ENCODE measurements at regions not wholly inside any gene's neighbourhood (a gene's known extent, or its start where the extent isn't known, plus 50 kb on each side); places are given as distances from the start of the nearest gene placed in this dataset.
A peak's percentile ranks its signal among the peaks of the same experiment; 100 is the strongest.
"Not testable (repeated sequence)": the region's sequence is repeated elsewhere in the genome, so short reads cannot be mapped to it uniquely, and the experiment has no call there.

DNA sequence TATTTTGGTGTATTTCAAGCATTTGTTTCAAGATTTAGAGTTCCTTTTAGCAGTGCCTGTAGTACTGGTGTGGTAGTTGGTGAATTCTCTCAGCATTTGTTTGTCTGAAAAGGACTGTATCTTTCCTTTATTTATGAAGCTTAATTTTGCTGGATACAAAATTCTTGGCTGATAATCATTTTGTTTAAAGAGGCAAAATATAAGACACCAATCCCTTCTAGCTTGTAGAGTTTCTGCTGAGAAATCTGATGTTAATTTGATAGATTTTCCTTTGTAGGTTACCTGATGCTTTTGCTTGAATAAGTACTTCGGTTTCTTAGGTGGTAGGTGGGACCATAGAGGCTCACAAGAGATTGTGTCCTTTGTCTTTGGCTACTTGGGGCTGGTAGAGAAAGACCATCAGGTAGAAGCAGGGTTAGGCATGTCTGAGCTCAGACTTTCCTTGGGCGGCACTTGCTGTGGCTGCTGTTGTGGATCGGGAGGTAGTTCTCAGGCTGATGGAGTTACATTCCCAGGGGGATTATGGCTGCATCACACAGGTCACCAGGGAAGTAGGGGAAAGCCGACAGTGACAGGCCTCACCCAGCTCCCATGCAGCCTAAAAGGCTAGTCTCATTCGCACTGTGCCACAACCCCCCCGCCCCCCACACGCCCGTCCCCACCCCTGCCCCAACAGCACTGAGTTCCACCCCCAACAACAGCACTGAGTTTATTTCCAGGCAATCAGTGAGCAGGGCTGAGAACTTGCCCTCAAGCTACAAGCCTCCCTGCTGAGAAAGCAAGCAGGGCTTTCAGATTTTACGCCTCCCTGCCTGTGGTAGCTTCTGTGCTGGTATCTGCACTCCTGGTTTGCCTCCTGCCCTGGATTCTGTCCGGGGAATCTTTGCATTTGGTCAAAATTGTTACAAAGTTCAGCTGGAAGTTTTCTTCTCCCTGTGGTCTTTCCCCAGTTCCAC lies 127.1 kb upstream of the GLRA1 start:
- no peak for ATAC-seq
- no peak for DNase-seq
- intact Hi-C loops (cut with DNase I, micrococcal nuclease): no loop called here
- no peaks in the 10 kb centered on the region for H3K9me3 ChIP-seq
- TF ChIP-seq, protein P1, sequence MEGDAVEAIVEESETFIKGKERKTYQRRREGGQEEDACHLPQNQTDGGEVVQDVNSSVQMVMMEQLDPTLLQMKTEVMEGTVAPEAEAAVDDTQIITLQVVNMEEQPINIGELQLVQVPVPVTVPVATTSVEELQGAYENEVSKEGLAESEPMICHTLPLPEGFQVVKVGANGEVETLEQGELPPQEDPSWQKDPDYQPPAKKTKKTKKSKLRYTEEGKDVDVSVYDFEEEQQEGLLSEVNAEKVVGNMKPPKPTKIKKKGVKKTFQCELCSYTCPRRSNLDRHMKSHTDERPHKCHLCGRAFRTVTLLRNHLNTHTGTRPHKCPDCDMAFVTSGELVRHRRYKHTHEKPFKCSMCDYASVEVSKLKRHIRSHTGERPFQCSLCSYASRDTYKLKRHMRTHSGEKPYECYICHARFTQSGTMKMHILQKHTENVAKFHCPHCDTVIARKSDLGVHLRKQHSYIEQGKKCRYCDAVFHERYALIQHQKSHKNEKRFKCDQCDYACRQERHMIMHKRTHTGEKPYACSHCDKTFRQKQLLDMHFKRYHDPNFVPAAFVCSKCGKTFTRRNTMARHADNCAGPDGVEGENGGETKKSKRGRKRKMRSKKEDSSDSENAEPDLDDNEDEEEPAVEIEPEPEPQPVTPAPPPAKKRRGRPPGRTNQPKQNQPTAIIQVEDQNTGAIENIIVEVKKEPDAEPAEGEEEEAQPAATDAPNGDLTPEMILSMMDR (IDR thresholded peaks at IDR 0.05): no peak
- no peaks in the 10 kb centered on the region for H3K36me3 ChIP-seq (ENCODE audit: low read depth)
- H3K4me1 ChIP-seq (ENCODE audit: low read depth): no peaks in the 10 kb centered on the region
- H3K4me3 ChIP-seq: no peak overlapping the region

DNA sequence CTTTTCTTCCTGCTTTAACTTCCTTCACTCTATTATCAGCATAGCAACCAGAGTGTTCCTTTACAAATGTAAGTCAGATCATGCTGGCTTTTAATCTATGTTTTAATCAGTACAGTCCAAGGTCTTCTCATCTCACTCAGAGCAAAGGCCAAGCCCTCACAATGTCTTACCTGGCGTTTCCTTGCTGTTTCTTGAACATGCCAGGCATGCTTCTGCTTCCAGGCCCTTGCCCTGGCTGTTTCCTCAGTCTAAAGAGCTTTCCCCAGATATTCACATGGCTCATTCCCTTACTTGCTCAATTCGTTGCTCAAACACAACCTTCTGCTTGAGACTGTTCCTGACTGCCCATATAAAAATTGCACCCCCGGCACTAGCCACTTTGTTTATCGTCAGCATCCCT lies 121.7 kb upstream of the GLRA1 start:
- Histone ChIP-seq H3K9me3 (no peaks in the 10 kb centered on the region), H3K4me1 (ENCODE audit: low read depth) (no peaks in the 10 kb centered on the region), H3K4me3 (no peak overlapping the region), H3K36me3 (ENCODE audit: low read depth) (no peaks in the 10 kb centered on the region)
- DNase-seq (no peak), ATAC-seq (no peak)
- TF ChIP-seq, protein P1 (IDR thresholded peaks at IDR 0.05): no peak
- intact Hi-C loops (cut with DNase I, micrococcal nuclease): no loop called here

DNA sequence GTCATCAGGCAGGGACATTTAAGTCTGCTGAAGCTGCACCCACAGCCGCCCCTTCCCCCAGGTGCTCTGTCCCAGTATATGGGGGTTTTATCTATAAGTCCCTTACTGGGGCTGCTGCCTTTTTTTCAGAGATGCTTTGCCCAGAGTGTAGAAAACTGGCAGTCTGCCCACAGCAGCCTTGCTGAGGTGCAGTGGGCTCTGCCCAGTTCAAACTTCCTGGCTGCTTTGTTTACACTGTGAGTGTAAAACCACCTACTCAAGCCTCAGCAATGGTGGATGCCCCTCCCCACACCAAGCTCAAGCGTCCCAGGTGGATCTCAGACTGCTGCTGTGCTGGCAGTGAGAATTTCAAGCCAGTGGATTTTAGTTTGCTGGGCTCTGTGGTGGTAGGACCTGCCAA lies 114.2 kb upstream of the GLRA1 start:
- H3K9me3 ChIP-seq; intact Hi-C loops (cut with DNase I, micrococcal nuclease); ATAC-seq; H3K4me3 ChIP-seq; DNase-seq; H3K36me3 ChIP-seq (ENCODE audit: low read depth); H3K4me1 ChIP-seq (ENCODE audit: low read depth): not testable (repeated sequence)

- DNase-seq: peak in 1 of 3 donors; percentile 55
- intact Hi-C loops (cut with DNase I, micrococcal nuclease); H3K4me1 ChIP-seq (ENCODE audit: low read depth); H3K36me3 ChIP-seq (ENCODE audit: low read depth); H3K4me3 ChIP-seq; ATAC-seq; H3K9me3 ChIP-seq: not testable (repeated sequence)
These were observed 101.8 kb upstream of the GLRA1 start for GRCh38 chr5:152026328-152027024.

DNA sequence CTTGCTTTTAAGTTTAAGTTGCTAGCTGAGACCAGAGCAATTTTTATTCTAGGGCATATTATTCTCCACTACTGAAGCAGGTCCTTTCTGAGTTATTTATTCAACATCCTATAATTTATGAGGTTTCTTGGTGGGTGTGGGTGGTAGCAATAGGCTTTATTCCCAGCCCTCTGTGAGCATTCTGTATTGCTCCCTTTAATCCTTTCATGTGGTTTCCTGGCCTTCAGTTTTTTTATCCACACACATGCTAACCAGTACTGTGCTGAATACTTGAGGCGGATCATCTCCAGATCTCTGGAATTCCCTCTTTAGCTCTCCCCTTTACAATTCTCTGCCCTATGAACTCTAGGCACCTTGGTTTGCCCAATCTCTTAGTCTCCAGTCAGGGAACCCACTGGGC lies 91.8 kb upstream of the GLRA1 start:
- ATAC-seq: no peak
- TF ChIP-seq, protein P1 (IDR thresholded peaks at IDR 0.05): no peak

DNA sequence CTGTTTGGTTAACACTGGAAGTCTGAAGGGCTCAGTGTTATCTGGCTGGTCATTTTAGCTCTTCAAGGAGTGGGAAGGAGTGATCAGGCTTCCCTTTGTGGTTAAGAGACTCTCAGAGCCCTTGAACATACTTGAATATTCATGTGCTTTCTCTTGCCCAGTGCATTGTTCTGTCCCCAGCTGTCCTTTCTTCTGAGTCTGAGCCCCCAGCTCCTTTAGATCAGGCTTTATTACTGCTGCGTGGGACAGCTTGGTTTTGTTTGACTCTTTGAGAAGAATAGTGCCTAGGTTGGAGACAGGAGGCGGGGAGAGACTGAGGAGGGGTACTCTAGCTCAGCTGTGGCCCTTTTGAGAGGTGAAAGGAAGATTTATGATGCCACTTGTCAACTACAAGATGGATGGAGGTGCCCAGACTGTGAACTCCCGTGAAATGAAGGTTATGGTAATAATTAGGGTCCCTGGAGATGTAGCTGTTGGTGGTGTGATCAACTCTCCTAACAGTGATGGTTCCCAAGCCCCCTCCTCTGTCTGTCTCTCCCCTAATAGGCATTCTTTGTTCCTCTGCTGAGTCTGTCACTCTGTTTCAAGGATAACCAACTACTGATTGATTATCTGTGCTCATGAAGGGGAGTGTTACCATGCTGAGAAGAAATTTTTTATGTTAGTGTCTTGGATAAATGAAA lies 83.1 kb upstream of the GLRA1 start:
- DNase-seq (no peak), ATAC-seq (no peak)
- TF ChIP-seq, protein P1 (IDR thresholded peaks at IDR 0.05): no peak
- H3K4me3 ChIP-seq: no peak overlapping the region
- intact Hi-C loops (cut with DNase I, micrococcal nuclease): no loop called here
- no peaks in the 10 kb centered on the region for H3K36me3 ChIP-seq (ENCODE audit: low read depth)
- H3K9me3 ChIP-seq: no peaks in the 10 kb centered on the region
- H3K4me1 ChIP-seq (ENCODE audit: low read depth): no peaks in the 10 kb centered on the region

More for the DNA sequence above, 91.8 kb upstream of the GLRA1 start:
- Histone ChIP-seq H3K9me3 (no peaks in the 10 kb centered on the region), H3K4me3 (no peak overlapping the region), H3K36me3 (ENCODE audit: low read depth) (no peaks in the 10 kb centered on the region), H3K4me1 (ENCODE audit: low read depth) (no peaks in the 10 kb centered on the region)
- DNase-seq: no peak
- intact Hi-C loops (cut with DNase I, micrococcal nuclease): no loop called here
